Activated T-helper 9 cell treated with anti-CD3 and anti-CD28 coated beads, Interleukin-2, amount 50 U/mL, for 16 hours (primary cell): ENCODE measurements at regions not wholly inside any gene's neighbourhood (a gene's known extent, or its start where the extent isn't known, plus 50 kb on each side); places are given as distances from the start of the nearest gene placed in this dataset.
"Not testable (repeated sequence)": the region's sequence is repeated elsewhere in the genome, so short reads cannot be mapped to it uniquely, and the experiment has no call there.

Experiments used
- DNase-seq: peaks from one replicate; pipeline ENCODE4 v3.0.0-alpha.2; 2020; ENCODE audit warnings: low read depth

GRCh38 chr4:177948853-177949252 lies 506.6 kb upstream of the AGA start:
- no peak for DNase-seq

- no peak for DNase-seq
These were observed 508.8 kb upstream of the AGA start for GRCh38 chr4:177951026-177951425.

- no peak for DNase-seq
These were observed 510.5 kb upstream of the AGA start for GRCh38 chr4:177952723-177953122.

GRCh38 chr4:177957596-177958360 lies 515.5 kb upstream of the AGA start:
- DNase-seq = no peak

- no peak for DNase-seq
These were observed 518.3 kb upstream of the AGA start for GRCh38 chr4:177960566-177960965.

GRCh38 chr4:177961761-177962380 lies 519.6 kb upstream of the AGA start:
- DNase-seq = no peak

GRCh38 chr4:177964061-177964460 lies 521.8 kb upstream of the AGA start:
- DNase-seq = no peak

GRCh38 chr4:177964693-177965168 lies 522.5 kb upstream of the AGA start:
- no peak for DNase-seq

- DNase-seq = no peak
These were observed 525.1 kb upstream of the AGA start for GRCh38 chr4:177967328-177967727.

- DNase-seq = no peak
These were observed 526.7 kb upstream of the AGA start for GRCh38 chr4:177968817-177969442.

GRCh38 chr4:177974461-177974860 lies 532.2 kb upstream of the AGA start:
- DNase-seq = no peak

- no peak for DNase-seq
These were observed 533.2 kb upstream of the AGA start for GRCh38 chr4:177975315-177975987.

GRCh38 chr4:177986236-177986635 lies 544.0 kb upstream of the AGA start:
- no peak for DNase-seq

- DNase-seq = no peak
These were observed 545.7 kb upstream of the AGA start for GRCh38 chr4:177987896-177988295.

- no peak for DNase-seq
These were observed 547.4 kb upstream of the AGA start for GRCh38 chr4:177989503-177990201.

GRCh38 chr4:178003098-178003657 lies 560.9 kb upstream of the AGA start:
- DNase-seq = no peak

- no peak for DNase-seq
These were observed 568.4 kb upstream of the AGA start for GRCh38 chr4:178010596-178010995.

- not testable (repeated sequence) for DNase-seq
These were observed 572.8 kb upstream of the AGA start for GRCh38 chr4:178015046-178015445.

- no peak for DNase-seq
These were observed 584.8 kb upstream of the AGA start for GRCh38 chr4:178026999-178027398.

GRCh38 chr4:178027796-178028195 lies 585.6 kb upstream of the AGA start:
- DNase-seq = no peak

- no peak for DNase-seq
These were observed 586.2 kb upstream of the AGA start for GRCh38 chr4:178028481-178028880.
